Activated CD4-positive, alpha-beta memory T cell treated with anti-CD3 and anti-CD28 coated beads for 36 hours (primary cell): ENCODE measurements at regions not wholly inside any gene's neighbourhood (a gene's known extent, or its start where the extent isn't known, plus 50 kb on each side); places are given as distances from the start of the nearest gene placed in this dataset.
"Not testable (repeated sequence)": the region's sequence is repeated elsewhere in the genome, so short reads cannot be mapped to it uniquely, and the experiment has no call there.

ENCODE experiments used
- CTCF ChIA-PET: fragments of 350-600 bp; sonication (Branson Sonifier 250); formaldehyde crosslinking; loops from one replicate; lab custom pipeline; 2021; ENCODE audit warnings: antibody characterized with exemption, inconsistent platforms; lab: Charles Lee
- POLR2A ChIA-PET: fragments of 350-600 bp; sonication (Branson Sonifier 250); formaldehyde crosslinking; loops from one replicate; lab custom pipeline; 2021; ENCODE audit warnings: antibody characterized with exemption; lab: Charles Lee
- DNase-seq: peaks from one replicate; pipeline ENCODE4 v3.0.0-alpha.2; 2020
- H3K27ac Mint-ChIP-seq: one replicate; pipeline ENCODE4 v1.8.0; 2021; ENCODE audit warnings: mixed read lengths
- H3K27me3 Mint-ChIP-seq: one replicate; pipeline ENCODE4 v1.8.0; 2021; ENCODE audit warnings: mixed read lengths
- H3K36me3 Mint-ChIP-seq: one replicate; pipeline ENCODE4 v1.8.0; 2021; ENCODE audit warnings: mixed read lengths
- H3K4me1 Mint-ChIP-seq: one replicate; pipeline ENCODE4 v1.8.0; 2021; ENCODE audit warnings: low read depth, mixed read lengths
- H3K4me3 Mint-ChIP-seq: one replicate; pipeline ENCODE4 v1.8.0; 2021; ENCODE audit warnings: mild to moderate bottlenecking, mixed read lengths
- H3K9me3 Mint-ChIP-seq: one replicate; pipeline ENCODE4 v1.8.0; 2021; ENCODE audit warnings: mixed read lengths
- intact Hi-C: fragments of 100-400 bp; cut with micrococcal nuclease; formaldehyde crosslinking; loops from one replicate; pipeline ENCODE4 v1.15.1; 2023

DNA sequence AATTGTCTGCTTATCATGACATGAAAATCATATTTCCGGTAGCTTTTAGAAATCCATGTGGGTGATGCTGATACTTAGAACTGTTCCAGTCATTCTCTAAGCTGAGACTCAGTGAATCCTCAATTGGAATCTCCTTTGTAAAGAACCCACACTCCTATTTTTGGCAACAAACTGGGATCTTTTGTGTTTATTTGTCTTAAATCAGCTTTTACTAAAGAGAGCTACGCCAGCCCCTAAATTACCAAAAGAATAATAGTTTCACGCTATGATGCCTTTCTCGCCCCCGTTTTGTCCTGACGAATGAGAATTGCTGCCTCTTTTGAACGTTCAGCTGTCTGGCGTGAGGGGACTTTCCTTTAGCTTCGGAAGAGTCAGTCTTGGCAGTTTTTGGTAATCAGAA lies 195.9 kb downstream of the SHOX start:
- ChIA-PET POLR2A (no interaction called here), CTCF (no interaction called here)
- Mint-ChIP-seq H3K27me3 (no peaks in the 10 kb centered on the region), H3K36me3 (no peaks in the 10 kb centered on the region), H3K4me1 (peaks cover 3% of the 10 kb centered on the region), H3K9me3 (peaks cover 11% of the 10 kb centered on the region), H3K27ac (no peak overlapping the region), H3K4me3 (no peak overlapping the region)
- DNase-seq, result no peak
- intact Hi-C loops, result no loop called here

DNA sequence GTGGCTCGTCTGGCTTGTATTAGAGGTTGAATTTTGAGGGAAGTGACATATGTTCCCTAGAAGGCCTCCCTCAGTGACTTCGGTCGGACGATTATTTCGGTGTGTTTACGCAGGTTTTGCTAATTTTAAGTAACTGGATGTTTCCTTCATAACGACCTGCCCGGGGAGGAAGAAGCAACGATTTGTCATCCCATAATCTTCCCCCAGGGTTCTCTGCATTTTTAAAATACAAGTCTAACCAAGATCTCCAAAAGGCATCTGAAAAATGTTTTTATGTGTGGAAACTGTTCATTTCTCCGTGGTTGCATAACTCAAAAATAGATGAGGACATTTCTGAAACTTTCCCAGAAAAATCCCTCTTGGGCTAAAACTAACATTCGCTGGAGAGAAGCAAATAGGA lies 195.4 kb downstream of the SHOX start:
- H3K4me3 Mint-ChIP-seq, result no peak overlapping the region
- CTCF ChIA-PET, result no interaction called here
- intact Hi-C loops, result no loop called here

GRCh38 chrX:823073-823472 lies 192.5 kb downstream of the SHOX start:
- H3K27me3 Mint-ChIP-seq, CTCF ChIA-PET, H3K4me3 Mint-ChIP-seq, H3K9me3 Mint-ChIP-seq, DNase-seq, POLR2A ChIA-PET, intact Hi-C loops, H3K4me1 Mint-ChIP-seq, H3K27ac Mint-ChIP-seq, H3K36me3 Mint-ChIP-seq: not testable (repeated sequence)

More for the DNA sequence above, 195.4 kb downstream of the SHOX start:
- Mint-ChIP-seq H3K27ac (no peak overlapping the region), H3K27me3 (no peaks in the 10 kb centered on the region), H3K4me1 (peaks cover 3% of the 10 kb centered on the region), H3K9me3 (peaks cover 11% of the 10 kb centered on the region), H3K36me3 (no peaks in the 10 kb centered on the region)
- no peak for DNase-seq
- POLR2A ChIA-PET, result no interaction called here

DNA sequence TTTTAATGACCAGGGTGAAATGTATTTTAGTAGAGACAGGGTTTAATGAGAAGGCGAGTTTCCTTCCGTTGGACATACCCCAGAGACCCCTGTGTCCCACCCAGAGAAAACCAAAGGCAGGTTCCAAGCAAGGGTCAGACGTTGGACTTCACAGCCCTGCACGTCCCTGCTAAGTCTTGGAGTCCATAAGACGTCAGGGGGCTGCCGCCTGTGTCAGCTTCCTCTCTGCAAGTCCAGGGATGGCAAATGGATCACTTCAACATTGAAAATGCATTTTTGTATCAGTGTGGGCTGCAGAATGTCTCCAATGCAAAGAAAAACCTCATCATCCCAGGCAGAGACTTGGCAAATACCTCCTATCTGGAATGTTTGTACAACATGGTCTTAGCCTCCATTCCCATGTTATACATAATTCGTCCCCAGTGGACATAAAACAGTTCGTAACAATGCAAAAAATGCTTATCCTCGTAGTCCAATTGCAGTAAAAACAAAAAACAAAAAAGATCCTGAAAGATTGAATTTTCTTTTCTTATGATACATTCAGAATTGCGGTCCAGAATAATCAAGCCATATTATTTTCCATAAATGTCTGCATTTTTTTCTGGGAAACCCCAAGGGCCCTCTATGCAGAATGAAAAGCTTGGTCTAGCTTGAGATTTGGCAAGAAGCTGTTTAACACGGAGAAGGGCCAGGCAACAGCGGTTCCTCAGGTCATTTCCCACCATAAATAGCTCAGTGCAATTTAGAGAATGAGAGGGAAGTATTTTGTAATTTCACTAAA lies 190.9 kb downstream of the SHOX start:
- intact Hi-C loops, result no loop called here
- CTCF ChIA-PET, result no interaction called here
- POLR2A ChIA-PET, result no interaction called here
- H3K36me3 Mint-ChIP-seq, result no peaks in the 10 kb centered on the region
- no peak overlapping the region for H3K4me3 Mint-ChIP-seq
- no peaks in the 10 kb centered on the region for H3K4me1 Mint-ChIP-seq
- H3K9me3 Mint-ChIP-seq, result peaks cover 8% of the 10 kb centered on the region
- H3K27ac Mint-ChIP-seq, result no peak overlapping the region
- no peaks in the 10 kb centered on the region for H3K27me3 Mint-ChIP-seq
- no peak for DNase-seq

DNA sequence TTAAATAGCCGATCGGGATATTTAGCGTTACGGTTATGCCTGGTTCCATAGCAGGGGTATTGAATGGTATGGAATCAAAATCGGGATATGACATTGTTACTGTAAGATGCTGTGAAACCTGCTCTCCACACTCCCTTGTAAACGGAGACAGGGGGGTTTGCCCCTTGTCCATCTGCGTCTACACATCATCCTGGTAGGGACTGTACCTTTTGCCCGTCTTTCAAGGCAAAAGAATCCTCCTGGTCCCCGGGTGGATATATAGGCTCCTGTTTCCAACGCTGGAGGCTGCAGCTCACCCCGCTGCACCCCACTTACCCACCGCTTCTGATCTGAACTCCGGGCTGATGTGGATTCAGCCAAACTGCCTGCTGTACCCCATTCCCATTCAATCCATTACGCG lies 189.1 kb downstream of the SHOX start:
- Mint-ChIP-seq H3K27me3 (no peaks in the 10 kb centered on the region), H3K9me3 (peaks cover 14% of the 10 kb centered on the region), H3K36me3 (no peaks in the 10 kb centered on the region), H3K4me1 (no peaks in the 10 kb centered on the region), H3K27ac (no peak overlapping the region), H3K4me3 (no peak overlapping the region)
- ChIA-PET CTCF (no interaction called here), POLR2A (no interaction called here)
- intact Hi-C loops, result no loop called here
- DNase-seq, result no peak

DNA sequence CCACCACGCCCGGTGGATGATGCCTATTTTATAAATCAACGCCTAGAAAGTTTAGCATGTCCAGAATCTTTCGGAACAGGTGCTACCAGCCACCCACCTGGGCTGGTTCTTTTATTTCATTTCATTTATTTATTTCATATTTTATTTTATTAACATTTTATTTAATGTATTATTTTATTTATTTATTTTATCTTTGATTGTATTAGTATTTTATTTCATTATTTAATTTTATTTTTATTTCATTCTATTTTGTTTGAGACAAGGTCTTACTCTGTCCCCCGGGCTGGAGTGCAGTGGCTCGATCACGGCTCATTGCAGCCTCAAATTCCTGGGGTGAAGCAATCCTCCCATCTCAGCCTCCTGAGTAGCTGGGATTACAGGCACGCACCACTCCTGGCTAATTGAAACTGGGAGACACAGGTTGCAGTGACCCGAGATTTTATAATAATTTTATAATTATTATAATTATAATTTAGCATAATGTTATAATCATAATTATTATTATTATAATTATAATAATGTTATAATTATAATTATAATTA lies 187.2 kb downstream of the SHOX start:
- no peaks in the 10 kb centered on the region for H3K36me3 Mint-ChIP-seq
- H3K9me3 Mint-ChIP-seq, result peaks cover 8% of the 10 kb centered on the region
- no peaks in the 10 kb centered on the region for H3K27me3 Mint-ChIP-seq
- H3K27ac Mint-ChIP-seq, result no peak overlapping the region
- intact Hi-C loops, result no loop called here
- H3K4me3 Mint-ChIP-seq, result no peak overlapping the region
- H3K4me1 Mint-ChIP-seq, result no peaks in the 10 kb centered on the region
- ChIA-PET POLR2A (no interaction called here), CTCF (no interaction called here)
- DNase-seq, result no peak

- H3K9me3 Mint-ChIP-seq, intact Hi-C loops, H3K4me1 Mint-ChIP-seq, POLR2A ChIA-PET, H3K27me3 Mint-ChIP-seq, H3K27ac Mint-ChIP-seq, H3K36me3 Mint-ChIP-seq, CTCF ChIA-PET, H3K4me3 Mint-ChIP-seq: not testable (repeated sequence)
- DNase-seq, result peak; percentile 11
These were observed 186.6 kb downstream of the SHOX start for GRCh38 chrX:817147-817546.

GRCh38 chrX:816411-816810 lies 185.8 kb downstream of the SHOX start:
- no peaks in the 10 kb centered on the region for H3K36me3 Mint-ChIP-seq
- H3K27me3 Mint-ChIP-seq, result no peaks in the 10 kb centered on the region
- H3K4me1 Mint-ChIP-seq, result no peaks in the 10 kb centered on the region
- no peak for DNase-seq
- intact Hi-C loops, result no loop called here
- H3K9me3 Mint-ChIP-seq, result peaks cover 7% of the 10 kb centered on the region
- H3K4me3 Mint-ChIP-seq, result no peak overlapping the region
- ChIA-PET CTCF (no interaction called here), POLR2A (no interaction called here)
- H3K27ac Mint-ChIP-seq, result no peak overlapping the region

DNA sequence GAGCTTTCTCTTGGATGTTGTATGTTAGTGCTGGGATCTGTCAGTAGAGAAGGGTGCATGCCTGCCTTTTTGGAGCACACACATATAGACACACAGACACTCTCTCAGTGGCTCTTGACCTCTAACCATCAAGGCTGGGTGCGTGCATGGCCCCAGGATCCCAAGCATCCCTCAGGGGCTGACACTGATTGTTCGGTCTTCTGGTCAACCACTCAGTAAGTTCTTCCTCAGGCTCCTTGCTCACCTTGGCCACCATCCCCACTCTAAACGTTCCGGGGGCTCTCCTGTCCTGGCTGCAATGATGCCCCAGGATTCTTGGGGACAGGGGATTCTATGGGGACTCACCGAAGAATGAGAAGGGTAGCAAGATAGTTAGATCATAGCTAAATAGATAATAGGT lies 179.6 kb downstream of the SHOX start:
- Mint-ChIP-seq H3K9me3 (no peaks in the 10 kb centered on the region), H3K4me1 (no peaks in the 10 kb centered on the region), H3K36me3 (no peaks in the 10 kb centered on the region), H3K4me3 (no peak overlapping the region), H3K27me3 (peaks cover 6% of the 10 kb centered on the region), H3K27ac (no peak overlapping the region)
- ChIA-PET POLR2A (no interaction called here), CTCF (no interaction called here)
- intact Hi-C loops, result no loop called here
- DNase-seq, result no peak

- DNase-seq, result no peak
- H3K27ac Mint-ChIP-seq, result no peak overlapping the region
- no peak overlapping the region for H3K4me3 Mint-ChIP-seq
- POLR2A ChIA-PET, result no interaction called here
- no peaks in the 10 kb centered on the region for H3K9me3 Mint-ChIP-seq
- H3K4me1 Mint-ChIP-seq, result no peaks in the 10 kb centered on the region
- peaks cover 6% of the 10 kb centered on the region for H3K27me3 Mint-ChIP-seq
- H3K36me3 Mint-ChIP-seq, result no peaks in the 10 kb centered on the region
- intact Hi-C loops, result no loop called here
- CTCF ChIA-PET, result no interaction called here
These were observed 178.5 kb downstream of the SHOX start for GRCh38 chrX:809081-809480.

DNA sequence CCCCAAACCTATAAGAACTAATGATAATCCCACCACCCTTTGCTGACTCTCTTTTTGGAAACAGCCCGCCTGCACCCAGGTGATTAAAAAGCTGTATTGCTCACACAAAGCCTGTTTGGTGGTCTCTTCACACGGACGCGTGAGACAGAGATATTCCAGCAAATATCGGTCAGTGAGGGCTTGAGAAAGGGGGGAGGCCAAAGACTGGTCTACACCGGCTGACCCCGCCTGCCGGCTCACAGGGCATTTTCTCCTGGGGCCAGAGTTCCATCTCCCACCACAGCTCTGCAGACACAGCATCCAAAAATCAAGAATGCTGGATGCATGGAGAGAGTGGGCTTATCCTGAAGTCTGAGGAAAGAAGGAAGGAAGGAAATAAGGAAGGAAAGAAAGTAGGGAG lies 176.0 kb downstream of the SHOX start:
- no peak overlapping the region for H3K27ac Mint-ChIP-seq
- no peak for DNase-seq
- ChIA-PET POLR2A (no interaction called here), CTCF (no interaction called here)
- no peaks in the 10 kb centered on the region for H3K36me3 Mint-ChIP-seq
- no peaks in the 10 kb centered on the region for H3K4me1 Mint-ChIP-seq
- no peak overlapping the region for H3K4me3 Mint-ChIP-seq
- intact Hi-C loops, result no loop called here
- H3K9me3 Mint-ChIP-seq, result peaks cover 2% of the 10 kb centered on the region
- H3K27me3 Mint-ChIP-seq, result peaks cover 6% of the 10 kb centered on the region

DNA sequence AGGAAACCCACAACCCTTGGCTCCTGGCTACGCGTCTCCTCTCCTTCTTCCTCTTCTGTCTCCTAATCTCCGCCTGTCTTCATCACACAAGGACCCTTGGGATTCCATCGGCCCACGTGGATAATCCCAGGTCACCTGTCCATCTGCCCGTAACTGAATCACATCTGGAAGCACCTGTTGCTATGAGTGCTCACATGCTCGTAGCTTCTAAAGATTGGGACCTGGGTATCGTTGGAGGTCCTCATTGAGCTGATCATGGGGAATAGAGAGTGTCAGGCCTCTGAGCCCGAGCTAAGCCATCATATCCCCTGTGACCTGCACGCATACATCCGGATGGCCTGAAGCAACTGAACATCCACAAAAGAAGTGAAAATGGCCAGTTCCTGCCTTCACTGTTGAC lies 175.4 kb downstream of the SHOX start:
- H3K4me1 Mint-ChIP-seq, result no peaks in the 10 kb centered on the region
- peaks cover 6% of the 10 kb centered on the region for H3K27me3 Mint-ChIP-seq
- H3K36me3 Mint-ChIP-seq, result no peaks in the 10 kb centered on the region
- no peak overlapping the region for H3K4me3 Mint-ChIP-seq
- intact Hi-C loops, result no loop called here
- no peak for DNase-seq
- H3K27ac Mint-ChIP-seq, result no peak overlapping the region
- ChIA-PET POLR2A (no interaction called here), CTCF (no interaction called here)
- H3K9me3 Mint-ChIP-seq, result peaks cover 5% of the 10 kb centered on the region

DNA sequence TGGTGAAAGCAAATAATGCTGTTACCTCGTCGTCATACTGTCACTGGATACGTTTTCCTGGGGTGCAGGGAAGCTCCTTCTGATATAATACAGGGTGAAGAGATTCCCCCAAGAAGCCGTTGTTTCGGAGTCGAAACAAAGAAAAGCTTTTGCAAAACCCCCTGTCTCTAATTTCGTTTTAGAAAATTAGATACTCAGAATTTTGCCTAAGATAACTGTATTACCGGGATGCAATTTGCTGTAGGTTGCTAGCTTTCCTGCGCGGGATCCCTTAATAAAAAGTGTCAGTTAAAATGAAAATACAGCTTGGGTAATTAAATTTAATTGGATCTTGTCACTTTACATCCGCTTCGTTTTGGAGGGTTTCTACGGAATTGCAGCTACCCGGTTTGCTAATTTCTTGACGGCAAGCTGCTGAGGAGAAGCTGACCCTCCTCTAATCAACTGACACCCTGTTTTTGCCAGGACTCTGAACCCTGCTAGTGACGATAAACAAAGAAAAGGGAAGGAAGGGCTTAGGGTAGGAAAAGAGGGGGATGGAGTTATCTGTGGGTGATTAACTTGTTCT lies 174.6 kb downstream of the SHOX start:
- CTCF ChIA-PET, result no interaction called here
- no peak for DNase-seq
- Mint-ChIP-seq H3K9me3 (peaks cover 8% of the 10 kb centered on the region), H3K4me1 (no peaks in the 10 kb centered on the region), H3K27me3 (peaks cover 6% of the 10 kb centered on the region), H3K27ac (no peak overlapping the region), H3K36me3 (no peaks in the 10 kb centered on the region), H3K4me3 (no peak overlapping the region)
- POLR2A ChIA-PET, result no interaction called here
- intact Hi-C loops, result no loop called here
